PC-9 (cell line): ENCODE measurements at regions not wholly inside any gene's neighbourhood (a gene's known extent, or its start where the extent isn't known, plus 50 kb on each side); places are given as distances from the start of the nearest gene placed in this dataset.

Experiments used
- BruUV-seq: library from RNA; stranded (reverse); fragments of 400-500 nt; replicated peaks from 2 replicates; lab custom pipeline; 2021; lab: Mats Ljungman, UMichigan
- CTCF ChIA-PET: fragments of 300-600 bp; sonication (Branson Sonifier 250); formaldehyde crosslinking; loops from one replicate; lab custom pipeline; 2022; ENCODE audit warnings: antibody characterized with exemption; lab: Charles Lee
- POLR2A ChIA-PET: fragments of 300-600 bp; sonication (Branson Sonifier 250); formaldehyde crosslinking; loops from one replicate; lab custom pipeline; 2022; ENCODE audit warnings: antibody characterized with exemption; ENCODE audit not compliant: unreplicated experiment; lab: Charles Lee
- DNase-seq, 2 experiments: peaks; one replicate each; pipeline versions ENCODE4 v3.0.0 to v3.0.0-alpha.2; 2015 to 2022; ENCODE audit warnings: mixed read lengths in 1 of 2
- H2AFZ ChIP-seq: fragments of 200-600 bp; sonication (generic); 2 replicates; pipeline ENCODE4 v1.8.1; 2017; ENCODE audit warnings: antibody characterized with exemption
- H3F3A ChIP-seq: fragments of 200-600 bp; sonication (generic); 2 replicates; pipeline ENCODE4 v1.8.1; 2017; ENCODE audit warnings: antibody characterized with exemption, mild to moderate bottlenecking, low read depth; ENCODE audit not compliant: insufficient read depth
- H3K27ac ChIP-seq: fragments of 200-600 bp; sonication (generic); 2 replicates; pipeline ENCODE4 v1.6.1; 2016; ENCODE audit warnings: mixed run types
- H3K27me3 ChIP-seq: fragments of 200-600 bp; sonication (generic); 2 replicates; pipeline ENCODE4 v1.6.1; 2016; ENCODE audit warnings: low read depth, mixed run types; ENCODE audit not compliant: insufficient read depth
- H3K36me3 ChIP-seq: fragments of 200-600 bp; sonication (generic); 2 replicates; pipeline ENCODE4 v1.6.1; 2016; ENCODE audit warnings: low read depth, mixed run types
- H3K4me1 ChIP-seq: fragments of 200-600 bp; sonication (generic); replicated peaks from 2 replicates; pipeline ENCODE4 v1.6.1; 2016; ENCODE audit warnings: mixed run types; ENCODE audit not compliant: insufficient read depth
- H3K4me2 ChIP-seq: fragments of 200-600 bp; sonication (generic); 2 replicates; pipeline ENCODE4 v1.6.1; 2017; ENCODE audit warnings: mixed run types
- H3K4me3 ChIP-seq: fragments of 200-600 bp; sonication (generic); 2 replicates; pipeline ENCODE4 v1.6.1; 2016; ENCODE audit warnings: mixed run types
- H3K79me2 ChIP-seq: fragments of 200-600 bp; sonication (generic); 2 replicates; pipeline ENCODE4 v1.6.1; 2017; ENCODE audit warnings: low read depth, mixed run types
- H3K9me2 ChIP-seq: fragments of 200-600 bp; sonication (generic); 2 replicates; pipeline ENCODE4 v1.8.1; 2017; ENCODE audit warnings: mild to moderate bottlenecking; ENCODE audit not compliant: insufficient read depth
- H3K9me3 ChIP-seq: fragments of 200-600 bp; sonication (generic); 2 replicates; pipeline ENCODE4 v1.8.1; 2016; ENCODE audit warnings: low read depth; ENCODE audit not compliant: insufficient read depth
- H4K20me1 ChIP-seq: fragments of 200-600 bp; sonication (generic); 2 replicates; pipeline ENCODE4 v1.8.1; 2017; ENCODE audit not compliant: insufficient read depth
- CTCF ChIP-seq: fragments of 200-600 bp; sonication (generic); conservative IDR thresholded peaks from 2 replicates; pipeline ENCODE4 v1.6.1; 2017; ENCODE audit warnings: mixed run types, antibody characterized with exemption, mild to moderate bottlenecking, moderate library complexity
- EZH2 ChIP-seq: fragments of 200-600 bp; sonication (generic); IDR thresholded peaks from 2 replicates; pipeline ENCODE4 v1.8.0; 2017; ENCODE audit warnings: antibody characterized with exemption, low read depth
- intact Hi-C: fragments of 100-400 bp; cut with micrococcal nuclease; formaldehyde crosslinking; loops from one replicate; pipeline ENCODE4 v1.10.0; 2022; ENCODE audit not compliant: unreplicated experiment

GRCh38 chr16:47984669-47985068, 171.1 kb downstream of the ABCC12 start:
- H3F3A ChIP-seq = no peaks in the 10 kb centered on the region
- ChIA-PET POLR2A (no interaction called here), CTCF (no interaction called here)
- no peak overlapping the region for H3K4me2 ChIP-seq
- no peak for DNase-seq
- no peaks in the 10 kb centered on the region for H3K36me3 ChIP-seq
- BruUV-seq = no TSS peak
- H4K20me1 ChIP-seq = no peaks in the 10 kb centered on the region
- H3K4me3 ChIP-seq = no peak overlapping the region
- H3K4me1 ChIP-seq = 0 out of 2 replicates have a peak, but pooled peaks cover 7% of the 10 kb centered on the region
- H3K27ac ChIP-seq = no peak overlapping the region
- H3K9me2 ChIP-seq = peaks cover 4% of the 10 kb centered on the region; the same call in 1 of the 2 replicates
- TF ChIP-seq EZH2 = no peak
- TF ChIP-seq CTCF = no peak
- no peak overlapping the region for H2AFZ ChIP-seq
- no peaks in the 10 kb centered on the region for H3K27me3 ChIP-seq
- H3K9me3 ChIP-seq = peaks cover 4% of the 10 kb centered on the region; the same call in 1 of the 2 replicates
- no peaks in the 10 kb centered on the region for H3K79me2 ChIP-seq
- intact Hi-C loops = no loop called here

GRCh38 chr16:47983999-47984580, 171.7 kb downstream of the ABCC12 start:
- no peaks in the 10 kb centered on the region for H3K36me3 ChIP-seq
- H3K4me2 ChIP-seq = no peak overlapping the region
- no TSS peak for BruUV-seq
- ChIA-PET POLR2A (no interaction called here), CTCF (no interaction called here)
- H3K4me1 ChIP-seq = 0 out of 2 replicates have a peak, but pooled peaks cover 7% of the 10 kb centered on the region
- no peaks in the 10 kb centered on the region for H3K79me2 ChIP-seq
- no peaks in the 10 kb centered on the region for H3K27me3 ChIP-seq
- H3K9me2 ChIP-seq = peaks cover 4% of the 10 kb centered on the region; the same call in 1 of the 2 replicates
- no peak for TF ChIP-seq CTCF
- no peak for TF ChIP-seq EZH2
- H3K4me3 ChIP-seq = no peak overlapping the region
- intact Hi-C loops = no loop called here
- no peak overlapping the region for H3K27ac ChIP-seq
- H3F3A ChIP-seq = no peaks in the 10 kb centered on the region
- H2AFZ ChIP-seq = no peak overlapping the region
- no peaks in the 10 kb centered on the region; the same call in 1 of the 2 replicates for H3K9me3 ChIP-seq
- H4K20me1 ChIP-seq = no peaks in the 10 kb centered on the region
- DNase-seq = no peak

- Histone ChIP-seq H4K20me1 (no peaks in the 10 kb centered on the region), H3K4me1 (0 out of 2 replicates have a peak, but pooled peaks cover 6% of the 10 kb centered on the region), H2AFZ (no peak overlapping the region), H3K79me2 (no peaks in the 10 kb centered on the region), H3K4me3 (no peak overlapping the region), H3K9me3 (no peaks in the 10 kb centered on the region; the same call in 1 of the 2 replicates), H3K36me3 (no peaks in the 10 kb centered on the region), H3K4me2 (no peak overlapping the region), H3K27me3 (no peaks in the 10 kb centered on the region), H3F3A (no peaks in the 10 kb centered on the region), H3K27ac (no peak overlapping the region), H3K9me2 (no peaks in the 10 kb centered on the region)
- TF ChIP-seq CTCF (no peak), EZH2 (no peak)
- ChIA-PET CTCF (no interaction called here), POLR2A (no interaction called here)
- BruUV-seq = no TSS peak
- no peak for DNase-seq
- intact Hi-C loops = no loop called here
Observed at GRCh38 chr16:47980212-47980611, 175.6 kb downstream of the ABCC12 start.
